ENCODE measurements at regions not wholly inside any gene's neighbourhood (a gene's known extent, or its start where the extent isn't known, plus 50 kb on each side); places are given as distances from the start of the nearest gene placed in this dataset.

DNA sequence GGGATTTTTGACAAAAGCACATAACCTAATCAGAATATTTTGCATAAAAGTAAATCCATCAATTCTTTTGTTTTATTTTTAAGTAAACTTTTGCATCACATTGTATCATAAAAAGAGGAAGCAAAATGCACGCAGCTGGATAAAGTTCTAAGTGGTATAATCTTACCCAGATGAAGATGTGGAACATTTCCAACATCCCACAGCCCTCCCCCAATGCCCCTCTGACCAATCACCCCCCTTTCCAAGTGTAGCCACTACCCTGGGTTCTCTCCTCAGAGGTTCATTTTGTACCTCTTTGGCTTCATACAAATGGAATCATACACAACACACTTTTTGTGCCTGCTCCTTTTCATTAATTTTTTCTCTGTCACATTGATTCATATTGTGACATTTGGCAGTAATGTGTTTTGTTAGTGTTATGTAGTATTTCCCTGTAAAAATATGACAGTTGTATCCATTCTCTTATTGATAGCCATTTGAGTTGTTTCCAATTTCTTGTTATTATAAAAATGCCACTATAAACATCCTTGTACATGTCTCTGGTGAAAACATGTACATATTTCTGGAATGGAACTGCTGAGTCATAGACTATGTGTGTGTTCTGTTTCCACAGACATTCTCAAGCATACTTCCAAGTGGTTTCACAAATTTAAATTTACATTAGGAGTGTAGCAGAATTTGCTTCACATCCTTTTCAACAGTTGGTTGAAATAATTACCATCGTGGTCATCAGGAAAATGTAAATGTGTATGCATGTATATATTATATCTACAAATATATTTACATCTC lies 92.9 kb upstream of the SYNDIG1 start:
- no peak for DNase-seq

DNA sequence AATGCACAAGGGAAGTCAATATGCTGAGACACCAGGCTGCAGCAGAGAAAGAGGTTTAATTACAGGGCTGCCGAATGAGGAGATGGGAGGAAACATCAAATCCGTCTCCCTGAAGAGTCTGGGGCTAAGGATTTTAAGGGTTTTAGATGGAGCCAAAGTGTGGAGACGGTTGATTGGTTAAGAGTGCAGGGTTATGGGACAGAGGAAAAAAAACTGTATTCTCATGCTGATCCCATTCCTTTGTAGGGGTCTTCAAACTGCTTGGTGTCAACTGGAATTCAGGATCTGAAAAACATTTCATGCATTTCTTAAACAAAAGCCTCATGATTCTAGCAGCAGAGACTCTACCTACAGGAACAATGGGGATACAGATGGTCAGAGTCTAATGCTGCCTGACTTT lies 96.1 kb upstream of the SYNDIG1 start:
- DNase-seq: no peak

DNA sequence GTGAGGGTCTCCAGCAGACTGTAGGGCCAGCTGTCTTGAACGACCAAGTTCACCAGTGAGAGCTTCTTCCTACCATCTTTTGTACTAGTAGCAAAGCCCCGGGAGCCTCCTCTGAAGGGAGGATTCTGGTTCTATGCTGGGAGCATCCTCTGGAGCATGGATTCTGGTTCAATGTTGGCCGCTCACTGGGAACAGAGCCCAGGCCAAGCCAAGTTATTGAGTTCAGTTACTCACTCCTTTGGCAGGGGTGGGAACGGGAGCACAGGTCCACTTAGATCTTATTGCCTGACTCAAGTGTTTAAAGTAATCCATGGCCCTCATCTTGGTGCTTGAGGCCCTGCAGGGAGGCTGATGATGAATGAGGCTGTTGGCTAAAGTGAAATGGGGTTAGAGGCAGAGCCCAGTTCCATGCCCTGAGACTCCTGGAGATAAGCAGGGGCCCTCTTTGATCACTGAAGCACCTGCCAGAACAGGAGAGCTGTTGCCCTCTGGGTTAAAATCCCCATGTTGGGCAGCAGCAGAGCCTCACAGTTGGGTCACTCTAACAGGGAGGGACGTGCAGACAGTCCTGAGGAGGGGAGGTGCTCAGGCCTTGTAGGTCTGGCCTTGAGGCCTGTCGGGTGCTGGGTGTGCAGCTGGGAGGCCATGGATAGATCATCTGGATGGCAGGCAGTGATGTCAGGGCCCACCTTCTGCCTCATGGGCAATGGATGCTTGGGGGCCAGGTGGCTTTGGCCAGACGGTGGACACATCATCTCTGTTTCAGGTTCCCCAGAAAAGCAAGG lies 98.3 kb upstream of the SYNDIG1 start:
- DNase-seq: no peak

DNA sequence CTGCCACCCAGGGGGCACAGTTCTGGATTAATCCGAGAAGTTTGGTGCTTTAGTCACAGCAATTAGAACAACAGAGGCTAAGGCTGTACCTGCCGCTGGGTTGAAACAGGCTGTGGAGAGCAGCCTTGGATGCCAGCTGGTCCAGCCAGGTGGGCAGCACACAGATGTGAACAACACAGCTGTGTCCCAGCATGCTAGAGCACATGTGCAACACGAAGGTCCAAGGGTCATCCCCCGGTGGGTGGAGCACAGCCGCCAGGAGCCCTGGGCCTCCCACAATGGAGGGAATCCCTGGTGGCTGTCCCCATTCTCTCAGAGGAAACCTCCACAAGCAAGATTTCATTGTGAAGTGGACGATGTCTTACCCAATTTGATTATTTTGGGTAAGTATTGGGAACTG lies 99.2 kb upstream of the SYNDIG1 start:
- no peak for DNase-seq

DNA sequence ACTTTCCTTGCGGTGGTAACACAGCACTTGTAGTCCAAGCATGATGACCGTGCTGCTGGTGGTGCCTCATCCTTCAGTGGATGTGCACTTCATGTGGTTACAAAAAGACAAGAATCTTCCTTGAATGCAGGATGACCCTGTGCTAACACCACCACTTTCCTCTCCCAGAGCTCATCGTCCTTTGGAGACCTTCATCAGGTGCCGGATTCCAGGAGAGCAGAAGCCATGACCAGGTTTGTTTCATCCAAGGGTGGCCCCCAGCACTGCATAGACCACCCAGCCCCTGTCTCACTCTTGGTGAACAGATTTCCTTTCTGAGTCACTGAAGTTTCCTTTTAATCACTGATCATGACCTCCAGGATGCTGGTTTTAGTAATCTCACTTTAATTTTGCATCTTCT lies 101.2 kb upstream of the SYNDIG1 start:
- DNase-seq: no peak

DNA sequence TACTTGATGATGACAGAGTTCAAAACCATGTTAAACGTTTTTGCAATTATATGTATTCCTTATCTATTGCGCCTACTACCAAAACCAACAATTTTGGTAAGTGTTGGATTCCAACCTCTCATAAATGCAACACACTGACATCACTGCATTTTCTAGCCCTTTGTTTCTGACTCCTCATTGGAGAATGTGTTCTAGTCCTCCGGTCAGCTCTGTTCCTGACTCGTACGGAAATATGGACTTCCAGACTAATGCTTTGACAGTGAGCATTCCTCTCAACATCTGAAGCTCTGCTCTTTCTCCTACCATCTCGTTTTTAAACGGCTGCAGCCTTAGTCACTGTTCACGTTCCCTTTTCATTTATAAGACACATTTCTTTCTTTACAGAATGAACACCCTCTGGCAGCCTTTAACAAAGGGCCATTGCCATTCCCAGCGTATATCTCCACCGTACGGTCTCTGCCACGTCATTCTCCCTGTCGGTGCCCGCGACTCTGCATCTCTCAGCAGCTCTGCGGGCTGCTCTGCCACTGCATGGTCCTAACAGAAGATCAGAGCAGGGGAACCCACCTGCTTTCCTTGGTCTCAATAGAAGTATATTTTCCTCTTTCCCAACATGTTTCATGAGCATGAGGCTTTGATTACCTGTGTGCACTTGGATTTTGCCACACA lies 103.0 kb upstream of the SYNDIG1 start:
- no peak for DNase-seq

DNA sequence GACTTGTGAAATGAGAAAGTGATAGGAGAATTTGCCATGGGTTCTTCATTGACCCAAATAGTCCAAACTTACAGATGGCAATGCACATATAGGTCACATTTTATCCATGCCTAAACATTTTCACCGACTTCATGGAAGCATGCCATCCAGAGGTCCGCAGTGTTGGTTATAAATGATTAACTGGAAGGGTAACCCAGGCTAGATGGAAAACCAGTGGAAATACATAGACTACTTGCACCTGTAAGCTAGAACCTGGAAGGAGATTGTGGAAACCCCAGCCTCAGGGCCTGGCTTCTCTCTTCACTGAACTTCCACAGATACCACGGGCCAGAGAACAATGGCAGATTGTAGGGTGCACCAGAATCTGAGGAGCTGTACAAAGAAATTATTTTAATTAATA lies 103.8 kb upstream of the SYNDIG1 start:
- DNase-seq: no peak

DNA sequence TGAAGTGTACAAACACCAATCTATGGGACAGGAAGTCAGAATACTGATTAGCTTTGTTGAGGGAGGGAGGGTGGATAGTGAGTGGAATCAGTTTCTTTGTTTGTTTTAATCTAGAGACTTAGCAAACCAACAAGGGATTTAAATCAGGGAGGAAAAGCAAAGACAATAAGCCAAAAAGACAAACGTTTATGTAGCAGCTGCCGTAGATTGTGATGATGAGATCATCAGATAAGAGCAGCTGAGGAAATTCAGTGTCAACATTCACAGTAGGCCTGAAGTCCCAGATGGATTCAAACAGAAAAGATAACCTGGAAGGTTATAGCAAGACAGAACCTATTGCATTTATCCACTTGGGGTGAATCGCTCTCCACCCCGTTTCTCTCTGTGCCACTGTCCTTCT lies 104.9 kb upstream of the SYNDIG1 start:
- DNase-seq: no peak

DNA sequence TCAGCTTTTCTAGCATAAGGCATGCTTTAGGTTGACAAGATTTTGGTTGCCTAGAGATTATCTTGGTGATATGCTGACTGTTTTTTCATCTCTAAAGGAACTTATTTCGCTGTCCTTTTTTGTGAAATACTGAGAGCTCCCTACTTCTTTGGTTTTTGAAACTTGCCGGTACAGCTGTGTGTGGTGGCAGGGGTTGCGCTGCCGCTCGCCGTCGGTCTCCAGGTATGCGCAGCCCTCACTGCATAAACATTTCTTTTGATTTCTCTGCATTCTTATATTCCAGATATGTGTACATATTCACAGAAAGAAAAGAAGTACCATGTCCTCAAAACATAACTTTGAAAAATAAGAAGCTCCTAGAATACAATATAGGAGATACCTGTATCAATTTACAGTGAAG lies 106.4 kb upstream of the SYNDIG1 start:
- DNase-seq: no peak

DNA sequence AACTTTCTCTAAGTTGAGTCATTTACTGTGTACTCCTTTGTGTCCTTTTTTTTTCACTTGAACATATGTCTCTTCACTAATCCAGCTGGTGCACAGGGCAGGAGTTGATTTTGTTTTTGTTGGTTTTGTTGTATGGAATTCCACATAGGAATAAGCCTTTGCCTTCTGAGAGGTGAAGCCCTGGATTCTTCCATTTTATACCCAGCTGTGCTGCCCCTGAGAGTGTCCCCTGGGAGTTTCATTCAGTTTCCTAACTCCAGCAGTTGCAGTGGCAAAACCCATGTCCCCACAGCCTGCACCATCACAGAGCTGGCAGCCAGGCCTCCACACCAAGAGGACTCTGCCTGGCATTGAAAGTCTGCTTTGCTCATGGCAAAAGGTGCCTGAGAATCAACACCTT lies 107.3 kb upstream of the SYNDIG1 start:
- no peak for DNase-seq

DNA sequence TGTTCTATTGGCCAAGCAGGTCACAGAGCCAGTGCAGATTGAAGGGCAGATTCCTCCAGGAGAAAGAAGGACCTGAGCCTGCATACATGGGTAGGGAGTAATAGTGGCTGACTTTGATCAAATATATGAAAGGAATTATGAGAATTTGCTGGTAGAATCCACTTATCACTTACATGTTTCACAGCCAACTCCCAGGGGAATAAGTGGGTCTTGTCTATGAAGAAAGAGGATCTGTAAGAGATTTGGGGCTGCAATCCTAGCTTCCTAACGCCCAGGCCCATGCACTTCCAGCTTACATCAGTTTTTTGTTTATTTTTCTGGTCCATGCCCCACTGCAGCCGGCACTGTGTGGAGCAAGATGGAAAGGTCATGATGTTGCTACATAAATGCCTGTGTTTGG lies 107.9 kb upstream of the SYNDIG1 start:
- no peak for DNase-seq

DNA sequence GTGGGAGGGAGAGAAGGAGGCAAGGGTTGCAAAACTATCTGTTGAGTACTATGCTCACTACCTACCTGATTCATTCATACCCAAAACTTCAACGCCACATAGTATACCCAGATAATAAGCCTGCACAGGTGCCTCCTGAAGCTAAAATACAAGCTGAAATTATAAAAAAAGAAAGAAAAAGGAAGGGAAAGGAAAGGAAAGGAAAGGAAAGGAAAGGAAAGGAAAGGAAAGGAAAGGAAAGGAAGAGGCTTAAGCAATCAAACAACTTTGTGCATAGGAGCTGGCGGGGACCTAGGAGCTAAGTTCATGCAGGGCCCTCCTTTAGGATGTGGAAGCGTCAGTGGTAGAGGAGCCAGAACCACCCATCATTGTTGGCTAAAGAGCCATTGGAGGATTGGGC lies 108.9 kb upstream of the SYNDIG1 start:
- DNase-seq: no peak

DNA sequence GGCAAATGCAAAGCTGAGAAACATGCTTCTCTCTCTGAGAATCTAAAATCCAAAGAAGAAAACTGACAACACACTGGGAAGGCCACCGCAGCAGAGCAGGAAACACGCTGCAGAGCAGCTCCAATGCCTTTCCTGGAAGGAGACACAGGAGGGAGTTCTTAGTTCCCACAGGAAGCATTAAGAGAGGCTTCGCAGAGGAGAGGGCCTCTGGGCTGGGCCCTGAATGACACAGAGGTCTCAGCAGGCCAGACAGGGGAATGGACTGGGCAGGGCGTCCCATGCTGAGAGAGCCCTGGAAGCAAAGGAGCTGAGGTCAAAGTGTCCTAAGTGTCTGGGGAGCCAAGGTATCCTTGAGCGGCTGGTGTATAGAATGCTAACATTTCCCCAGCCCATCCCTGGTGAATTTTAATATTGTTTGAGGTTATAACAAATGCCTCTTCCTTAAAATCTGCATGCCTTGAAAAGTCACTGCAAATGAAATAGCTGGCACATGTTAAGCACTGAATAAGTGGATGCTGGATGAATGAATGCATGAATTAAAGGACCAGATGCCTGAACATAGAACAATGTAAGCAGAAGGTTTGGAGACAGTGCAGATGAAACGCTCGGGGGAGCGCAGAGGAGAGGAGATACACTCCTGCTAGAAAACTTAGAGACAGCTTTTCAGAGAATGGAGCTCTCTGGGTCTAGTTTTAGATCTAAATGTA lies 110.0 kb upstream of the SYNDIG1 start:
- no peak for DNase-seq

DNA sequence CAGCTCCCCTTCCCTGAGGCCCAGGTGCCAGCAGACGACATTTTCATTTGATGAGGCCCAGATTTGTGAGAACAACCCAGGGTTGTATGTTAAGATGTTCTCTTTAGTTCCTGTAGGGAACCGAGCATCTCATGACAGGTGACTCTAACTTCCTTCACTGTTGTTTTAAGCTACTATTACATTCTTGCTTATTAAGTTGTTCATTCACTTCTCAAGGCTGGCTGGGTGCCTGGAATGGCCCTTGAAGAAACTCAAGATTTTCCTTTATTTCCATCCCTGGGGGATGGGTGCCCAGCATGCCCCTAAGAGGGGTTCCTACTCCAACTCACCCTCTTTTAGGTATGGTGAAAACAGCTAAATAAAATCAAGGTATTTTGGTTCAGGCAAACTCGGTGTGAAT lies 111.5 kb upstream of the SYNDIG1 start:
- DNase-seq: no peak

DNA sequence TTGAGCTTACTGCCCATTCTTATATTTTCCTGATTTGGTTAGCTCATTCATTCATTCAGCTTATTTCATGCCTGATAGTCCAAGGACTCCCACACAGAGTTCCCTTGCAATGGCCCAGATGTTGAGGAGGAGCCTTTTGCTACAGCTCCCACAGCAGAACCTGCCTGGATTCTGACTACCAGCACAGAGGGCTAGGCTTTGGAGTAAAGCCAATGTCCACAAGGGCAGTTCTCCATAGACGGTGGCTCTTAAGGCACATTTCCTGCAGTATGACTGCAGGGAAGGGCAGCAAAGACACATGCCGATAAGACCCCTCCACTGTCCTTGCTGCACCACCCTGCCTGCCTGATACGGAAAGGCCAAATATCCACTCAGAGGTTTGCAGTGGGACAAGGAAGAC lies 112.3 kb upstream of the SYNDIG1 start:
- DNase-seq: no peak

DNA sequence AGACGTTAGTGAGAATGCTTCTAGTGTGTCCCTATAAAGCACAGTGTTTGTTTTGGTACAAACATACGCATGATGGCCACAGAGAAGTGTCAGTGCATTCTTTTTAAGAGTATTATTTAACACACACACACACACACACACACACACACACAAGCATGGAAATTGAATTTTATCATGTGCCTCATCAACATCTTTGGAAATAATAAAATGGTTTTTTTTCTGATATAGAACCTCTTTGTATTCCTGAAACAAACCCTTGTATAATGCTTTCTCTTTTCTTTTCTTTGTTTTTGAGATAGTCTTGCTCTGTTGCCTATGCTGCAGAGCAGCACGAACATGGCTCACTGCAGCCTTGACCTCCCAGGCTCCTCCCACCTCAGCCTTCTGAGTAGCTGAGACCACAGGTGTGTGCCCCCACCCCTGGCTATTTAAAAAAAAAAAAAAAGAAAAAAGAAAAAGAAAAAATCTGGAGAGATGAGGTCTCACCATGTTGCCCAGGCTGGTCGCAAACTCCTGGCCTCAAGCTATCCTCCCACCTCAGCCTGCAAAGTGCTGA lies 116.2 kb upstream of the SYNDIG1 start:
- DNase-seq: no peak

DNA sequence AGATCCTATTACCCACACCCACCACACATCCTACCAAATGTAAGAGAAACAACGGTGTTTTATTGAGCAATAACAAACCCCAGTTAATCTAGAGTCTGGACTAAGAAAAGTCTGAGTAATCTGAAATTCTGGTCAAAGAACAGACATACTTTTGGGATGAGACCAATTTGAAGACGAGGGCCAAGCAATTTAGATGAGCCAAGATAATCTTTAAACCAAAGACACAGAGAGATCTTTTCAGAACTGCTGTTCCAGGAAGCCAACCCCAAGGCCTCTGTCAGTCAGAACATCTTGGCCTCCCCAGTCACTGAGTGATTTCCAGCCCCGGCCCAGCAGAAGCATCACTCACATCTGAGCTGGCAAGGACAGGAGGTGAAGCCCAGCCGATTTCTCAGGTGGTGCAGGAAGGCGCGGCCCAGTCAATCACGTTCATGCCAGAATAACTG lies 118.5 kb upstream of the SYNDIG1 start:
- no peak for DNase-seq

DNA sequence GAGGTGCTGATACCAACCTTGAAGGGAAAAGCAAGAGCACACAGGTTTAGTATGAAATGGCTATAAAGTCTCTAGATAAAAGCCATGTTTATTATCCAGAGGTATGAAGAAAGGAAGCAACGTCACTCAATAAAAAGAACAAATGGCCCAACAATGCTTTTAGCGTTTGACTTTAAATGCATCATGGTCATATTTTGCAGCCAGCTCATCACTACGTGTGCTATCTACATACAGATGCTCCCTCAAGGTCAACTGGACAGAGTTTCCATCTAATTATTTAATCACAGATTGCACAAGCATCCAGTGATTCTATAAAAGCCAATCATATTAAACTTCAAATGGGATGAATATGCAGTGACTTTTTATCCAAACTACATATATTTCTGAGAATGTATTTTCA lies 127.6 kb upstream of the SYNDIG1 start:
- DNase-seq: no peak

DNA sequence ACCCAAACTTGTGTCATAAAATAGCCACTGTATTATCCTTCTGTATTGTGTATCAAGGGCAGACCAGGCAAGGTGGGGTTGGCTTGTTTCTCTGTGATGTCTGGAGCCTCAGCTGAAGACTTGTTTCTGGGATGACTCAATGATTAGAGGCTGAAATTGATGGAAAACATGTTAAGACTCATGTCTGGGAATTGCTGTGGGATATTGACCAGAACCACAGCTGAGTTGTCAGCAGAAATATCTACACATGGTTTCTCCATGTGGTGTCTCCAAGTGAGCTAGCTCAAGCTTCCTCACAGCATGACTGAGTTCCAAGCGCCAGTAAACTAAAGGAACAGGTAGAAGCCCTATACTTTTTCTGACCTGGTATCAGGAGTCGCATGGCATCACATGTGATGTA lies 128.5 kb upstream of the SYNDIG1 start:
- DNase-seq: no peak

DNA sequence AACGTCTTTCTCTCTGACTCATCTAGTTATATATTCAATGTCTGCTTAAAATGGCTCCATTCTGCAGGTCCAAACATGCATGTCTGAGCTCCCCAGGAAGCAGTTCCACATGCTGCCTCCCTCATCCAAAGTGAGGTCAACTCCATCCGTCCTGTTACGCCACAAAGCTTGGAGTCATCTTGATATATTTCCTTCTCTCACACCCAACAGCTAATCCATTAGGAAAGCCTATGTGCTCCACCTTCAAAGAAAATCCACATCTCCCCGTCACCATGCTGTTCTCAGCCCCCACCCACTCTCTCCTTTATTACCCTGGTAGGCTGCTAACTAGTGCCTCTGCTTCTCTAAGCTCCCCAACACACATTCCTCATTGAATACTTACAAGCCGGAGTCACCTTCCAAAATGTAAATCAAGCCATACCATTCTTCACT lies 130.2 kb upstream of the SYNDIG1 start:
- no peak for DNase-seq

DNA sequence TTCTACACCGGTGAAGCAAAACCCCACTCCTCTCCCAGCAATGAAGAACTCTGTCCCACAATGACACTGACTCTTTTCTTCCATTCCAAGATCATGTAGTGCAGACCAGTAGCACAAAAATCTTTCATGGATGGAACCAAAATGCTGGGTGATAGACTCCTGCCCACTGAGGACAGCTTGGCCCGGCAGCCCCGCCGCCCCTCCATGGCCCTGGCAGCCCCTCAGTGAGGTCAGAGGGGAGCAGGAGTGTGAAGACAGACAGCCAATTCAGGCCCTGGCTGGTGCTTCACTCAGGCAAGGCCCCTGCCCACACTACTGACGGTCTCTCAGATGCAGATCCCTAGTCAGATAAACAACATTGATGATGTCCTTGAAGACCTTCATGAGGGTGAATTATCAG lies 131.9 kb upstream of the SYNDIG1 start:
- DNase-seq: no peak

DNA sequence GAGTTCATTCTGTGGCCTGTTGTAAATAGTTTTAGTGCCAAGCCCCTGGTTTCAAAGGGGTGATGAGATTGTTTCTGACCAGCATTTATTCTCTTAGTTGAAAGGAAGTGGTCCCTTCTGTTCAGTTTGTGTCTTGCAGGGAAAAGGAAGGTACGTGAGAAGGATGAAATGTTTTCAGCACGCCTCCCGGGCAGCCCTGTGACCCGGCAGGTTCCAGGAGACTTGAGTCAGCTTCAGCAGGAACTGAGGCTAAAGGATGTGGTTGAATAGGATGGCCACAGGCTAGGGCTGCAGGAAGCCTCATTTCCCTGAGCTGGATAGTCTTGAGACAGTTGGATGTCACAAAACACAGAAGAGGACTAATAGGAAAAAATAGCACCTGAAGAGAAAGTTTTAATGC lies 132.4 kb upstream of the SYNDIG1 start:
- no peak for DNase-seq
